Neural cell (in vitro differentiated cells): ENCODE measurements at regions not wholly inside any gene's neighbourhood (a gene's known extent, or its start where the extent isn't known, plus 50 kb on each side); places are given as distances from the start of the nearest gene placed in this dataset.
"Not testable (repeated sequence)": the region's sequence is repeated elsewhere in the genome, so short reads cannot be mapped to it uniquely, and the experiment has no call there.

Source experiments
- H2AFZ ChIP-seq: fragments of 200-600, 300-800 bp; sonication (generic), shearing (Covaris generic); 2 replicates; pipeline ENCODE4 v1.6.0; 2014; ENCODE audit warnings: low read depth, mild to moderate bottlenecking, antibody characterized with exemption, low read length, moderate library complexity
- H3F3A ChIP-seq: fragments of 200-600 bp; shearing (Covaris generic); 2 replicates; pipeline ENCODE4 v1.6.1; 2016; ENCODE audit warnings: mild to moderate bottlenecking, moderate library complexity, mixed read lengths, antibody characterized with exemption, low read length; ENCODE audit not compliant: insufficient read depth, poor library complexity, severe bottlenecking
- H3K27ac ChIP-seq: fragments of 200-600, 300-800 bp; sonication (generic), shearing (Covaris generic); 2 replicates; pipeline ENCODE4 v1.5.1; 2014; ENCODE audit warnings: mild to moderate bottlenecking, low read length, moderate library complexity
- H3K27me3 ChIP-seq: fragments of 300-800, 200-600 bp; sonication (generic), shearing (Covaris generic); 2 replicates; pipeline ENCODE4 v1.6.0; 2014; ENCODE audit warnings: mild to moderate bottlenecking, low read depth, low read length, moderate library complexity; ENCODE audit not compliant: insufficient read depth
- H3K36me3 ChIP-seq: fragments of 300-800, 200-600 bp; sonication (generic), shearing (Covaris generic); 2 replicates; pipeline ENCODE4 v1.5.1; 2014; ENCODE audit warnings: mild to moderate bottlenecking, antibody characterized with exemption, low read length, moderate library complexity; ENCODE audit not compliant: insufficient read depth
- H3K4me2 ChIP-seq: fragments of 300-800, 200-600 bp; sonication (generic), shearing (Covaris generic); 2 replicates; pipeline ENCODE4 v1.6.0; 2014; ENCODE audit warnings: mild to moderate bottlenecking, low read length
- H3K4me3 ChIP-seq: fragments of 300-800, 200-600 bp; sonication (generic), shearing (Covaris generic); 2 replicates; pipeline ENCODE4 v1.5.1; 2014; ENCODE audit warnings: mild to moderate bottlenecking, low read length, moderate library complexity
- H3K79me2 ChIP-seq: fragments of 200-600 bp; shearing (Covaris generic); replicated peaks from 2 replicates; pipeline ENCODE4 v1.6.0; 2014; ENCODE audit warnings: mild to moderate bottlenecking, low read length, moderate library complexity; ENCODE audit not compliant: insufficient read depth
- H3K9ac ChIP-seq: fragments of 300-800, 200-600 bp; sonication (generic), shearing (Covaris generic); 2 replicates; pipeline ENCODE4 v1.6.1; 2016; ENCODE audit warnings: mild to moderate bottlenecking, low read length, mixed read lengths
- H3K9me2 ChIP-seq: fragments of 200-600 bp; shearing (Covaris generic); 2 replicates; pipeline ENCODE4 v1.6.1; 2016; ENCODE audit warnings: mild to moderate bottlenecking, low read length, mixed read lengths; ENCODE audit not compliant: insufficient read depth
- H3K9me3 ChIP-seq: fragments of 200-600, 300-800 bp; sonication (generic), shearing (Covaris generic); 2 replicates; pipeline ENCODE4 v1.6.1; 2016; ENCODE audit warnings: mild to moderate bottlenecking, mixed run types, low read length, moderate library complexity, mixed read lengths
- H4K20me1 ChIP-seq: fragments of 200-600 bp; shearing (Covaris generic); 2 replicates; pipeline ENCODE4 v1.6.1; 2016; ENCODE audit warnings: mild to moderate bottlenecking, mixed run types; ENCODE audit not compliant: insufficient read depth
- CTCF ChIP-seq: fragments of 450-650 bp; IDR thresholded peaks from 2 replicates; pipeline ENCODE4 v1.5.1; 2014; ENCODE audit warnings: antibody characterized with exemption, mild to moderate bottlenecking, moderate library complexity; ENCODE audit not compliant: poor library complexity, severe bottlenecking
- EP300 ChIP-seq: fragments of 450-650 bp; conservative IDR thresholded peaks from 2 replicates; pipeline ENCODE4 v1.6.1; 2014; ENCODE audit warnings: antibody characterized with exemption, mild to moderate bottlenecking, moderate library complexity; ENCODE audit not compliant: poor library complexity, severe bottlenecking
- MXI1 ChIP-seq: fragments of 450-650 bp; conservative IDR thresholded peaks from 2 replicates; pipeline ENCODE4 v1.6.1; 2014; ENCODE audit warnings: antibody characterized with exemption, mild to moderate bottlenecking; ENCODE audit not compliant: poor library complexity, severe bottlenecking
- REST ChIP-seq: IDR thresholded peaks from 2 replicates; pipeline ENCODE4 v1.6.1; 2012; ENCODE audit warnings: borderline replicate concordance
- SMC3 ChIP-seq: fragments of 450-650 bp; conservative IDR thresholded peaks from 2 replicates; pipeline ENCODE4 v1.6.1; 2014; ENCODE audit warnings: antibody characterized with exemption, mild to moderate bottlenecking, moderate library complexity; ENCODE audit not compliant: poor library complexity

- Histone ChIP-seq H3K9me3 (no peaks in the 10 kb centered on the region), H3K9me2 (no peaks in the 10 kb centered on the region), H3K27ac (no peak overlapping the region), H3K27me3 (no peaks in the 10 kb centered on the region), H3F3A (no peaks in the 10 kb centered on the region), H3K36me3 (no peaks in the 10 kb centered on the region), H3K9ac (no peak overlapping the region), H2AFZ (no peak overlapping the region), H3K79me2 (no peaks in the 10 kb centered on the region), H3K4me3 (no peak overlapping the region), H4K20me1 (no peaks in the 10 kb centered on the region), H3K4me2 (no peak overlapping the region)
- no peak for TF ChIP-seq SMC3
- no peak for TF ChIP-seq REST
- no peak for TF ChIP-seq EP300
- no peak for TF ChIP-seq CTCF
Observed at GRCh38 chr2:240259924-240260529, 119.6 kb upstream of the OTOS start.

GRCh38 chr2:240260664-240261063, 120.2 kb upstream of the OTOS start:
- no peak for TF ChIP-seq EP300
- TF ChIP-seq MXI1 = no peak
- TF ChIP-seq REST = no peak
- Histone ChIP-seq H3K79me2 (no peaks in the 10 kb centered on the region), H3K27me3 (no peaks in the 10 kb centered on the region), H3K9me2 (no peaks in the 10 kb centered on the region), H3K4me3 (no peak overlapping the region), H3K9me3 (no peaks in the 10 kb centered on the region), H2AFZ (no peak overlapping the region), H3F3A (no peaks in the 10 kb centered on the region), H3K27ac (no peak overlapping the region), H3K4me2 (no peak overlapping the region), H4K20me1 (no peaks in the 10 kb centered on the region), H3K9ac (no peak overlapping the region), H3K36me3 (no peaks in the 10 kb centered on the region)

- H3F3A ChIP-seq, H2AFZ ChIP-seq, H3K79me2 ChIP-seq, H3K36me3 ChIP-seq, H4K20me1 ChIP-seq, H3K27ac ChIP-seq, H3K9ac ChIP-seq, H3K9me2 ChIP-seq, H3K27me3 ChIP-seq, H3K4me3 ChIP-seq, H3K4me2 ChIP-seq, H3K9me3 ChIP-seq: not testable (repeated sequence)
Observed at GRCh38 chr2:240262578-240262977, 122.1 kb upstream of the OTOS start.
